Keratinocyte (primary cell): ENCODE measurements at regions not wholly inside any gene's neighbourhood (a gene's known extent, or its start where the extent isn't known, plus 50 kb on each side); places are given as distances from the start of the nearest gene placed in this dataset.

ENCODE experiments used
- DNase-seq: peaks from one replicate; pipeline ENCODE4 v3.0.0-alpha.2; 2011; ENCODE audit warnings: low read depth, missing footprints, low spot score
- FAIRE-seq: peaks from 2 replicates; lab custom pipeline; 2011; peaks lifted over from hg19 to GRCh38; lab: Jason Lieb, UNC
- H2AFZ ChIP-seq: 2 replicates; pipeline ENCODE4 v1.6.0; 2012; ENCODE audit warnings: low read length, control low read depth, inconsistent platforms; ENCODE audit not compliant: control insufficient read depth
- H3K27ac ChIP-seq: 2 replicates; pipeline ENCODE4 v1.5.1; 2011; ENCODE audit warnings: low read length; ENCODE audit not compliant: control insufficient read depth, insufficient read depth
- H3K27me3 ChIP-seq: 3 replicates; pipeline ENCODE4 v1.6.0; 2011; ENCODE audit warnings: low read length; ENCODE audit not compliant: control insufficient read depth, insufficient read depth; ENCODE audit errors: extremely low read depth
- H3K36me3 ChIP-seq, 2 experiments: 2 replicates in 1 of 2; 3 replicates in 1 of 2; pipeline ENCODE4 v1.5.1; 2011; ENCODE audit warnings: low read length in 2 of 2, mild to moderate bottlenecking in 1 of 2; ENCODE audit not compliant: control insufficient read depth in 2 of 2, insufficient read depth in 2 of 2; ENCODE audit errors: extremely low read depth in 1 of 2
- H3K4me1 ChIP-seq: 3 replicates; pipeline ENCODE4 v1.5.1; 2011; ENCODE audit warnings: low read length; ENCODE audit not compliant: control insufficient read depth, insufficient read depth; ENCODE audit errors: extremely low read depth
- H3K4me2 ChIP-seq: 3 replicates; pipeline ENCODE4 v1.6.0; 2011; ENCODE audit warnings: low read depth, low read length; ENCODE audit not compliant: control insufficient read depth, insufficient read depth; ENCODE audit errors: extremely low read depth
- H3K4me3 ChIP-seq, 3 experiments: fragments of 200-600 bp in 1 of 3; sonication (generic) in 1 of 3; 2 replicates in 2 of 3; 3 replicates in 1 of 3; pipeline ENCODE4 v1.5.1; 2011 to 2016; ENCODE audit warnings: low read length in 3 of 3, mild to moderate bottlenecking in 3 of 3, control low read depth in 2 of 3, inconsistent platforms in 1 of 3, low read depth in 1 of 3, mixed read lengths in 1 of 3, mixed run types in 1 of 3, moderate library complexity in 1 of 3; ENCODE audit not compliant: control insufficient read depth in 2 of 3, insufficient read depth in 2 of 3; ENCODE audit errors: extremely low read depth in 1 of 3
- H3K79me2 ChIP-seq: 2 replicates; pipeline ENCODE4 v1.6.0; 2012; ENCODE audit warnings: low read length; ENCODE audit not compliant: control insufficient read depth, insufficient read depth
- H3K9ac ChIP-seq: 3 replicates; pipeline ENCODE4 v1.6.0; 2011; ENCODE audit warnings: low read length; ENCODE audit not compliant: control insufficient read depth, insufficient read depth; ENCODE audit errors: extremely low read depth
- H3K9me1 ChIP-seq: 3 replicates; pipeline ENCODE4 v1.6.0; 2011; ENCODE audit warnings: low read length; ENCODE audit not compliant: control insufficient read depth, insufficient read depth; ENCODE audit errors: extremely low read depth
- H3K9me3 ChIP-seq: 2 replicates; pipeline ENCODE4 v1.5.1; 2012; ENCODE audit warnings: low read depth, low read length; ENCODE audit not compliant: control insufficient read depth
- H4K20me1 ChIP-seq: 3 replicates; pipeline ENCODE4 v1.6.0; 2011; ENCODE audit warnings: low read length; ENCODE audit not compliant: control insufficient read depth, insufficient read depth; ENCODE audit errors: extremely low read depth
- CTCF ChIP-seq, 3 experiments: IDR thresholded peaks in 1 of 3; conservative IDR thresholded peaks in 1 of 3; optimal IDR thresholded peaks in 1 of 3; 2 replicates in 2 of 3; 3 replicates in 1 of 3; pipeline versions ENCODE3 to v1.5.1; 2011; ENCODE audit warnings: low read length in 3 of 3, mild to moderate bottlenecking in 3 of 3, moderate library complexity in 2 of 3, control low read depth in 1 of 3, inconsistent platforms in 1 of 3; ENCODE audit not compliant: insufficient read depth in 2 of 3; ENCODE audit errors: extremely low read depth in 1 of 3
- EZH2 ChIP-seq: IDR thresholded peaks from one replicate; pipeline ENCODE4 v1.6.1; 2012; ENCODE audit warnings: inconsistent platforms, mild to moderate bottlenecking, low read length, moderate library complexity
- dilution Hi-C: fragments of 300-500 bp; cut with MboI; formaldehyde crosslinking; loops from one replicate; pipeline ENCODE4 v1.7.0; 2020; ENCODE audit warnings: low sequenced_read_pairs; ENCODE audit not compliant: extremely low pct_ligation_motif_present

- H3K4me1 ChIP-seq = no peaks in the 10 kb centered on the region
- no peaks in the 10 kb centered on the region for H3K9me1 ChIP-seq
- TF ChIP-seq EZH2 (no peak), CTCF (optimal IDR thresholded peaks at IDR 0.05 in 1 of 3, IDR thresholded peaks at IDR 0.05 in 1 of 3, conservative IDR thresholded peaks at IDR 0.05 in 1 of 3; ENCODE audit: extremely low read depth in 1 of 3, insufficient read depth in 2 of 3, low read length in 3 of 3) (no peak)
- no peak overlapping the region for H2AFZ ChIP-seq
- H3K9ac ChIP-seq = no peak overlapping the region
- no peak overlapping the region for H3K27ac ChIP-seq
- no peaks in the 10 kb centered on the region for H3K36me3 ChIP-seq
- no peak overlapping the region for H3K4me2 ChIP-seq
- H3K79me2 ChIP-seq = no peaks in the 10 kb centered on the region
- H3K27me3 ChIP-seq = no peaks in the 10 kb centered on the region
- H3K9me3 ChIP-seq = no peaks in the 10 kb centered on the region
- DNase-seq (no peak), FAIRE-seq (no peak)
- dilution Hi-C loops = no loop called here
- no peaks in the 10 kb centered on the region for H4K20me1 ChIP-seq
- no peak overlapping the region for H3K4me3 ChIP-seq
Measured at GRCh38 chr5:91521334-91521733, 138.2 kb upstream of the ARRDC3 start.

- Histone ChIP-seq H3K4me2 (no peak overlapping the region), H3K9me1 (no peaks in the 10 kb centered on the region), H3K36me3 (no peaks in the 10 kb centered on the region), H3K4me3 (no peak overlapping the region), H4K20me1 (no peaks in the 10 kb centered on the region), H3K9ac (no peak overlapping the region), H3K79me2 (no peaks in the 10 kb centered on the region), H2AFZ (no peak overlapping the region), H3K27me3 (no peaks in the 10 kb centered on the region), H3K27ac (no peak overlapping the region), H3K9me3 (no peaks in the 10 kb centered on the region), H3K4me1 (no peaks in the 10 kb centered on the region)
- dilution Hi-C loops = no loop called here
- no peak for TF ChIP-seq EZH2
- no peak for TF ChIP-seq CTCF (optimal IDR thresholded peaks at IDR 0.05 in 1 of 3, IDR thresholded peaks at IDR 0.05 in 1 of 3, conservative IDR thresholded peaks at IDR 0.05 in 1 of 3; ENCODE audit: extremely low read depth in 1 of 3, insufficient read depth in 2 of 3, low read length in 3 of 3)
- FAIRE-seq (no peak), DNase-seq (no peak)
Measured at GRCh38 chr5:91514400-91514799, 131.3 kb upstream of the ARRDC3 start.
